HG03520 (cell line): ENCODE measurements at regions not wholly inside any gene's neighbourhood (a gene's known extent, or its start where the extent isn't known, plus 50 kb on each side); places are given as distances from the start of the nearest gene placed in this dataset.

Experiments used
- ATAC-seq: cut with Tn5 transposase; IDR thresholded peaks from one replicate; pipeline ENCODE4 v1.9.1; 2021; ENCODE audit warnings: mild to moderate bottlenecking, moderate library complexity; ENCODE audit not compliant: unreplicated experiment

DNA sequence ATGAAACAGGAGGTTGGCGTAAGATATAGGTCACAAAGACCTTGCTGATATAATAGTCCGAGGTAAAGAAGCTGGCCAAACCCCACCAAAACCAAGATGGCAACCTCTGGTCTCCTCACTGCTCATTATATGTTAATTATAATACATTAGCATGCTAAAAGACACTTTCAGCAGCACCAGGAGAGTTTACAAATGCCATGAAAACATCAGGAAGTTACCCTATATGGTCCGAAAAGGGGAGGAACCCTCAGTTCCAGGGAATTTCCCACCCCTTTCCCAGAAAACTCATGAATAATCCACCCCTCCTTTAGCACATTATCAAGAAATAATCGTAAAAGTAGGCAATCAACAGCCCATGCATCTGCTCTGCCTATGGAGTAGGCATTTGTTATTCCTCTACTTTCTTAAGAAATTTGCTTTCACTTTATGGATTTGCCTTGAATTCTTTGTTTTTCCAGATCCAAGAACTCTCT lies 923.4 kb downstream of the QKI start:
- no peak for ATAC-seq

GRCh38 chr6:164337024-164337924 lies 922.8 kb downstream of the QKI start:
- ATAC-seq, result no peak

- no peak for ATAC-seq
Observed at GRCh38 chr6:164336455-164336854, 921.9 kb downstream of the QKI start.

GRCh38 chr6:164331026-164331425 lies 916.5 kb downstream of the QKI start:
- no peak for ATAC-seq

DNA sequence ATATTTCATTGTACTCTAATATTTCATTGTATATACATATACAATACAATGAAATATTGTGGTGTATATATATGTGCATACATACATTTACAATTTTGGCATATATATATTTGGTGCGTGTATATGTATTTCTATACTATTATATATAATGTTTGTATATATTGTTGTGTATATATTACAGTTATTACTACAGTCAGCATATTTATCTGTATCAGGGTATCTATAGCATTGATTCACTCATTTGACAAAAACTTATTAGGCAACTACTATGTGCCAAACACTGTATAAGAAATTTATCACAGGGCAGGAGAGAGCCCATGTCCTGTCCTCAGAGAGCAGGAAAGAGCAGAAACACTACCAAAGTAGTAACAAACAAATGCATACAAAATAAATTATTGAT lies 910.6 kb downstream of the QKI start:
- no peak for ATAC-seq

- no peak for ATAC-seq
Observed at GRCh38 chr6:164322533-164322932, 908.0 kb downstream of the QKI start.

DNA sequence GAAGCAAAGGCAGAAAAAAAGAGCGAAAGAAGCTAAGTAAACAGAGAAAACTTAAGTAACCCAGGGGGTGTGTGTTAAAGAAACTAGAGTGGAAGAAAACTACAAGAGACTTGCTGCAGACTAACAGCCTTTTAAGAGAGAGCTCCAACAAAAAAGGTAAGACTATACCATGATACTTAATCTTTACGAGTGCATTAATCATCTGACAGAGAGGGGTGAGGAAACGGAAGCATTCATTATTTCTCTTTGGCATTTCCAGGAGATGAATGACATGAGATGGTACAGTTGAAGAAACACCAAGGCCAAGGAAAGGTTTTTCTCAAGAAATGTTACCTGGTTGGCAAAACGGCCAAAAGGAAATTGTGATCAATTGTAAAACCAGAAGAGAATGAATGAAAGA lies 906.8 kb downstream of the QKI start:
- ATAC-seq, result no peak

- no peak for ATAC-seq
Observed at GRCh38 chr6:164315376-164315775, 900.9 kb downstream of the QKI start.

DNA sequence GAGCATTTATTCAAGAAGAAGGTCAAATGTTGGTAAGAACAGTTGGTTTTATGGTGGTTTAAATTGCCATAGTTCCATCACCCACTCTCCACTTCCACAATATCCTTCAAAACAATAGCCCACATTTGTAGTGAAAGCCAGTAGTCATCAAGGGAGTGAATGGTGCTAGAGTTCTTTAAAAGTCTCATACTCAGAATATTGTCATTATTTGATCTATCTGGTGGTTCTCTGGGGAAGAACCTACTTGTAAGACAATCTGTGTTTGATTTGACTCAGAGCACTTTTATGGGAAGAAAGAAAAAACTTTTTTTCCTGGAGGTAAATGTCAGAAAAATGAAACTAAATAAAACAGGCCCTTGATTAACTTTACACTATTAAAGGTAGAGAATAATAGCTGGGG lies 893.8 kb downstream of the QKI start:
- no peak for ATAC-seq

DNA sequence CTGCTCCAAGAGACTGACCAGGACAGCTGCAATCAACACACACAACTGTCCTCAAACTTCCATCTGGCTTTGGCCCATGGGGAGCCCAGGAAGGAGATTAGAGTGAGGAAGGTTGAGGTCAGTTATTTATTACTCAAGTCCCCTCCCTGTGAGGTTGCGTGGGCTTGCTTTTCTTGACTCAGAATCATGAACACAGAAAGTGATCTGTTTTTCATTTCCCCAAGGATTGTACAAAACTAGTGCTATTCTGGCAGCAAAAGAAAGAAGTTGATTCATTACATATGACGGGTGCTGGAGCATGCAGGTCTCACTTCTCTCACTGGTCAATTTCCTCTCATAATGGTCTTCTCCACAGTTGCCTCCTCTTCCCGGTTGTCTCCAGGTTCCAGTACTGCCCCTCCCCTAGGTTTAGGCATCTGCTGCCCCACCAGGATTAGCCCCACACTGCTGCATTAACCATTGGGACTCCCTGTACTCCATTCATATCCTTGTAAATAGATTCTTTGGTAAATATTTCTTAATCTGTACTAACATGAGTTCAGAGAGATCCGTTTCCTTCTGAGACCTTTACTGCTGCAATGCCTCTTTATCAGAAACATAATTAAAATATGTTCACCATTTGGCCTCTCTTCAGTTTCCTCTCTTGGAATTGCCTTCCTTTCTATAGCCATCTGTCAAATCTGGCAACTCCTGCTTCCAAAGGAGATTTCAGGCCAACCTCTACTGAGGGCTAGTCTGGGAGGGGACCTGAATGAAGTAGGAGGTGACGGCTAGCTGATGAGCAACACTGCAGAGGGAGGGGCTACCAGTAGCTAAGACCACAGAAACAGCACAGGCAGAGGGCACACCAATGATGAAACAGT lies 888.8 kb downstream of the QKI start:
- no peak for ATAC-seq

GRCh38 chr6:164296411-164296810 lies 881.9 kb downstream of the QKI start:
- no peak for ATAC-seq

DNA sequence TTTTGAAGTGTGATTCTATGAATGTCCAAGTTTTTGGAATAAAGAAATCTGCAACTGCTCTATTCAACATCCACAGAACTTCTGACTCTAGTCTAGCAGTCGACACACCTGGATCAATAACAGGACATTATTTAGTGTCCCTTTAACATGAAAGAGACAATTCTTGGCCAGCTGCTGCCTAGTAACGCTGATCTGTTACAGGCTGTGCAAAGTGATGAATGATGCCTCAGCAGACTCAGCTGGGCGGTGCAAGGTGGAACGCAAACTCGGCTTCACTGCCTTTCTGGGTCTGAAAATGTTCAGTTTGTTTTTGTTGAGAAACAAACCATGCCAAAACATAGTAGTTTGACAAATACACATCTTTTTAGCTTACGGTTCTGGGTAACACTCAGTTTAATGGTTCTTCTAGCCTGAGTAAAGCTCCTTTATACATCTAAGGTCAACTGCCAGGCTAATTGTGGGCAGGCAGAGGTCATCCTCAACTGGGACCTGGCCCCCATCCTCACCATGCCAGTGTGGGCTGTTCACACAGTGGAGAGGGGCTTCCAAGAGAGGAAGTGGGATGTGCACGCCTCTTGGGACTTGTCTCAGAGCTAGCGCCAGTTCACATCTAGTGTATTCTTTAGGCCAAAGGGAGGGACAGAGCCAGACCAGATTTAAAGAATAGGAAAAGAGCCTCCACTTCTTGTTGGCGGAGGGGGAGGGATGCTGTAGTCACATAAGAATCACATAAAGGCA lies 879.7 kb downstream of the QKI start:
- no peak for ATAC-seq

- no peak for ATAC-seq
Observed at GRCh38 chr6:164291224-164291623, 876.7 kb downstream of the QKI start.

DNA sequence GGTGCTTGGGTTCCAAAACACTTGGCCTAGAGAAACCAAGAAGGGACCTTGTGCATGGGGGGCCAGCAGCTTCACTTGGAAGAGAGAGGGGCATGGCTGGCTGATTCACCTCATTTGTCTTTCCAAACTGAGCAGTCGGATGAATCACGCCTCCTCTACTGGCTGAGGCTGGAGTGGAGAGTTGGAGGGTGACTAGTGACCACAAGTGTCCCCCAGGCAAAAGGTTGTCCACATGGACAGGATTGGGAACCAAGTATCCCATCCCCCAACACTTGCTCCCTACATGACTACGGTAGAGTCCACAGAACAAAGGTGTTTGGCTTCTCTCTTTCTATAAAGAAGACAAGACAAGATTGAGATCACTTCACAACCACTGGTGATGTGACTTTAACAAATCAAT lies 875.6 kb downstream of the QKI start:
- ATAC-seq, result no peak

- ATAC-seq, result no peak
Observed at GRCh38 chr6:164286011-164286410, 871.5 kb downstream of the QKI start.

- ATAC-seq, result no peak
Observed at GRCh38 chr6:164283574-164283973, 869.1 kb downstream of the QKI start.

- no peak for ATAC-seq
Observed at GRCh38 chr6:164276211-164276610, 861.7 kb downstream of the QKI start.

- no peak for ATAC-seq
Observed at GRCh38 chr6:164275773-164276172, 861.3 kb downstream of the QKI start.

- ATAC-seq, result no peak
Observed at GRCh38 chr6:164274493-164274892, 860.0 kb downstream of the QKI start.

DNA sequence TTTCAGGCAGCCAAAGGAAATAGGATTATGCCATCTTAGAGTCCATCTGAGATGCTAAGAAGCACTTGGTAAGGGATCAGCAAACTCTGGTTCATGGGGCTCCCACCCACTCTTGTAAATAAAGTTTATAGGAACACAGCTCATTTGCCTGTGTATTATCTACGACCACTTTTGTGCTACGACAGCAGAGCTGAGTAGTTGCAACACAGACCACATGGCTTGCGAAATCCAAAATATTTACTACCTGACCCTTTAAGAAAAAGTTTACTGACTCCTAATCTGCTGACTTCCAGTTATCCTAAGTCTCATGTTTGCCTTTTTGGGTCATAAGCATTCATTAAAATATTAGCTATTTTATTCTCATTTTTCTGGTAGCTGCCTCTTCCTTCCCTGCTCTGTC lies 859.0 kb downstream of the QKI start:
- ATAC-seq, result no peak

DNA sequence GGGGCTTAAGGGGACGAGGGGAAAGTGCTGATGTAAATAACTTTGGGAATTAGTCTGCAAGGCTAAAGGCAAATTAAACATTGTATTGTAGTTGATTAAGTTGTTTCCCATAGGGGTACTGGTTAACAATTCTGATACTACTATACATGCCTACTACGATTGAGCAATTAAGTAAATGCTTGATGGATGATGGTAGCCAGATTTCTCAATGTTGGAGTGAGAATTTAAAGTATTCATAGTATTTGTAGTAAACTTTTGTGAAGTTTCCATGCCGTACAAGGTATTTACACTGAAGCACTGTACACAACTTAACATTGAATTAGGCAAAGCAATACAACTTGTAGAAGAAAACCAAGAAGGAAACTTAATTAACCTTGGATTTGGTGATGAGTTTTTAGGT lies 852.3 kb downstream of the QKI start:
- ATAC-seq, result no peak
